BLaER1 (cell line): ENCODE measurements at regions not wholly inside any gene's neighbourhood (a gene's known extent, or its start where the extent isn't known, plus 50 kb on each side); places are given as distances from the start of the nearest gene placed in this dataset.
"Not testable (repeated sequence)": the region's sequence is repeated elsewhere in the genome, so short reads cannot be mapped to it uniquely, and the experiment has no call there.

Source experiments
- H3K27ac ChIP-seq: shearing (Covaris generic); formaldehyde crosslinking; 2 replicates; pipeline ENCODE4 v1.8.1; 2022
- H3K27me3 ChIP-seq: shearing (Covaris generic); formaldehyde crosslinking; 2 replicates; pipeline ENCODE4 v1.8.1; 2022
- H3K36me3 ChIP-seq: shearing (Covaris generic); formaldehyde crosslinking; 2 replicates; pipeline ENCODE4 v1.8.1; 2022
- H3K4me1 ChIP-seq: shearing (Covaris generic); formaldehyde crosslinking; 2 replicates; pipeline ENCODE4 v1.8.1; 2022
- H3K4me2 ChIP-seq: shearing (Covaris generic); formaldehyde crosslinking; 2 replicates; pipeline ENCODE4 v1.8.1; 2022
- H3K4me3 ChIP-seq: shearing (Covaris generic); formaldehyde crosslinking; 2 replicates; pipeline ENCODE4 v1.8.1; 2022
- H3K9ac ChIP-seq: shearing (Covaris generic); formaldehyde crosslinking; 2 replicates; pipeline ENCODE4 v1.8.1; 2022
- H3K9me3 ChIP-seq: shearing (Covaris generic); formaldehyde crosslinking; 2 replicates; pipeline ENCODE4 v1.8.1; 2022
- H4K20me1 ChIP-seq: shearing (Covaris generic); formaldehyde crosslinking; 2 replicates; pipeline ENCODE4 v1.8.1; 2022
- Cebpa-rat ChIP-seq: shearing (Covaris generic); IDR thresholded peaks from 2 replicates; pipeline ENCODE4 v1.8.1; 2022

GRCh38 chr1:48070396-48070750 lies 73.2 kb upstream of the TRABD2B start:
- peaks cover 8% of the 10 kb centered on the region; the same call in 1 of the 2 replicates for H3K4me1 ChIP-seq
- H3K9ac ChIP-seq, result no peak overlapping the region
- no peaks in the 10 kb centered on the region for H4K20me1 ChIP-seq
- 0 out of 2 replicates have a peak overlapping the region, but pooled peaks have one; percentile 10 for H3K4me2 ChIP-seq
- H3K36me3 ChIP-seq, result no peaks in the 10 kb centered on the region
- H3K27ac ChIP-seq, result no peak overlapping the region
- H3K4me3 ChIP-seq, result no peak overlapping the region
- H3K9me3 ChIP-seq, result no peaks in the 10 kb centered on the region
- TF ChIP-seq Cebpa-rat, result no peak
- H3K27me3 ChIP-seq, result no peaks in the 10 kb centered on the region

GRCh38 chr1:48069662-48070395 lies 72.6 kb upstream of the TRABD2B start:
- H3K9ac ChIP-seq, result no peak overlapping the region
- H3K4me3 ChIP-seq, result no peak overlapping the region
- H3K4me2 ChIP-seq, result 0 out of 2 replicates have a peak overlapping the region, but pooled peaks have one; percentile 10
- no peaks in the 10 kb centered on the region for H3K36me3 ChIP-seq
- H3K4me1 ChIP-seq, result peaks cover 8% of the 10 kb centered on the region; the same call in 1 of the 2 replicates
- no peak overlapping the region for H3K27ac ChIP-seq
- no peak for TF ChIP-seq Cebpa-rat
- no peaks in the 10 kb centered on the region for H3K9me3 ChIP-seq
- no peaks in the 10 kb centered on the region for H4K20me1 ChIP-seq
- H3K27me3 ChIP-seq, result no peaks in the 10 kb centered on the region

- no peak overlapping the region for H3K27ac ChIP-seq
- H3K9ac ChIP-seq, result no peak overlapping the region
- H3K36me3 ChIP-seq, result no peaks in the 10 kb centered on the region
- H3K4me2 ChIP-seq, result no peak overlapping the region
- H3K9me3 ChIP-seq, result no peaks in the 10 kb centered on the region
- no peak for TF ChIP-seq Cebpa-rat
- H3K27me3 ChIP-seq, result no peaks in the 10 kb centered on the region
- H3K4me3 ChIP-seq, result no peak overlapping the region
- peaks cover 8% of the 10 kb centered on the region; the same call in 1 of the 2 replicates for H3K4me1 ChIP-seq
- no peaks in the 10 kb centered on the region for H4K20me1 ChIP-seq
Measured at GRCh38 chr1:48068206-48068605, 71.0 kb upstream of the TRABD2B start.

- Histone ChIP-seq H3K9ac (no peak overlapping the region), H3K27me3 (no peaks in the 10 kb centered on the region), H3K4me1 (peaks cover 9% of the 10 kb centered on the region; the same call in 1 of the 2 replicates), H3K4me3 (no peak overlapping the region), H4K20me1 (no peaks in the 10 kb centered on the region), H3K9me3 (no peaks in the 10 kb centered on the region), H3K36me3 (no peaks in the 10 kb centered on the region), H3K27ac (no peak overlapping the region), H3K4me2 (no peak overlapping the region)
- TF ChIP-seq Cebpa-rat, result no peak
Measured at GRCh38 chr1:48066936-48067335, 69.8 kb upstream of the TRABD2B start.

- not testable (repeated sequence) for H3K36me3 ChIP-seq, H4K20me1 ChIP-seq, H3K27ac ChIP-seq, H3K9me3 ChIP-seq, H3K4me2 ChIP-seq, H3K27me3 ChIP-seq, H3K4me1 ChIP-seq, H3K4me3 ChIP-seq, H3K9ac ChIP-seq
Measured at GRCh38 chr1:48064693-48065092, 67.5 kb upstream of the TRABD2B start.

- Histone ChIP-seq H4K20me1 (no peaks in the 10 kb centered on the region), H3K9ac (no peak overlapping the region), H3K27me3 (no peaks in the 10 kb centered on the region), H3K4me2 (no peak overlapping the region; the same call in 1 of the 2 replicates), H3K4me3 (no peak overlapping the region), H3K36me3 (no peaks in the 10 kb centered on the region), H3K9me3 (no peaks in the 10 kb centered on the region), H3K4me1 (peaks cover 6% of the 10 kb centered on the region; the same call in 1 of the 2 replicates), H3K27ac (no peak overlapping the region)
- TF ChIP-seq Cebpa-rat, result no peak
Measured at GRCh38 chr1:48062353-48062752, 65.2 kb upstream of the TRABD2B start.

GRCh38 chr1:48061162-48062136 lies 64.3 kb upstream of the TRABD2B start:
- Histone ChIP-seq H3K4me1 (peaks cover 6% of the 10 kb centered on the region; the same call in 1 of the 2 replicates), H3K27me3 (no peaks in the 10 kb centered on the region), H3K4me3 (no peak overlapping the region), H3K9ac (no peak overlapping the region), H3K4me2 (peak overlapping the region; percentile 6; the same call in 1 of the 2 replicates), H3K9me3 (no peaks in the 10 kb centered on the region), H3K27ac (no peak overlapping the region), H4K20me1 (no peaks in the 10 kb centered on the region), H3K36me3 (no peaks in the 10 kb centered on the region)
- no peak for TF ChIP-seq Cebpa-rat

GRCh38 chr1:48059289-48059688 lies 62.1 kb upstream of the TRABD2B start:
- Histone ChIP-seq H3K4me2 (no peak overlapping the region), H3K4me1 (peaks cover 6% of the 10 kb centered on the region; the same call in 1 of the 2 replicates), H3K4me3 (no peak overlapping the region), H3K9ac (no peak overlapping the region), H4K20me1 (no peaks in the 10 kb centered on the region), H3K27ac (no peak overlapping the region), H3K9me3 (no peaks in the 10 kb centered on the region), H3K27me3 (no peaks in the 10 kb centered on the region), H3K36me3 (no peaks in the 10 kb centered on the region)
- no peak for TF ChIP-seq Cebpa-rat

GRCh38 chr1:48058135-48059025 lies 61.2 kb upstream of the TRABD2B start:
- no peak for TF ChIP-seq Cebpa-rat
- Histone ChIP-seq H3K9me3 (no peaks in the 10 kb centered on the region), H3K9ac (no peak overlapping the region), H4K20me1 (no peaks in the 10 kb centered on the region), H3K4me2 (no peak overlapping the region), H3K27ac (no peak overlapping the region), H3K27me3 (no peaks in the 10 kb centered on the region), H3K4me3 (no peak overlapping the region), H3K36me3 (no peaks in the 10 kb centered on the region), H3K4me1 (peaks cover 6% of the 10 kb centered on the region; the same call in 1 of the 2 replicates)
